ENCODE measurements at regions not wholly inside any gene's neighbourhood (a gene's known extent, or its start where the extent isn't known, plus 50 kb on each side); places are given as distances from the start of the nearest gene placed in this dataset.
"Not testable (repeated sequence)": the region's sequence is repeated elsewhere in the genome, so short reads cannot be mapped to it uniquely, and the experiment has no call there.

GRCh38 chr18:14995023-14995422 is 247.1 kb downstream of the ANKRD30B start:
- H3K4me3 ChIP-seq (ENCODE audit: low read length); DNase-seq (ENCODE audit: low read depth): not testable (repeated sequence)

GRCh38 chr18:14997357-14997756 is 249.4 kb downstream of the ANKRD30B start:
- DNase-seq (ENCODE audit: low read depth), result no peak
- no peak overlapping the region for H3K4me3 ChIP-seq (ENCODE audit: low read length)
- no peak for TF ChIP-seq CTCF (IDR thresholded peaks at IDR 0.05; ENCODE audit: insufficient read depth, low read depth, low read length, missing control alignments)

- DNase-seq (ENCODE audit: low read depth); H3K4me3 ChIP-seq (ENCODE audit: low read length): not testable (repeated sequence)
Observed at GRCh38 chr18:14997899-14998298, 249.9 kb downstream of the ANKRD30B start.

GRCh38 chr18:14998360-14999042 is 250.5 kb downstream of the ANKRD30B start:
- not testable (repeated sequence) for H3K4me3 ChIP-seq (ENCODE audit: low read length); DNase-seq (ENCODE audit: low read depth)

GRCh38 chr18:14999085-14999975 is 251.4 kb downstream of the ANKRD30B start:
- no peak for TF ChIP-seq CTCF (IDR thresholded peaks at IDR 0.05; ENCODE audit: insufficient read depth, low read depth, low read length, missing control alignments)
- no peak overlapping the region for H3K4me3 ChIP-seq (ENCODE audit: low read length)

GRCh38 chr18:15000119-15001037 is 252.4 kb downstream of the ANKRD30B start:
- not testable (repeated sequence) for H3K4me3 ChIP-seq (ENCODE audit: low read length); DNase-seq (ENCODE audit: low read depth)

More at GRCh38 chr18:14999085-14999975, 251.4 kb downstream of the ANKRD30B start:
- DNase-seq (ENCODE audit: low read depth), result no peak

- H3K4me3 ChIP-seq (ENCODE audit: low read length); DNase-seq (ENCODE audit: low read depth): not testable (repeated sequence)
Observed at GRCh38 chr18:15001038-15001794, 253.2 kb downstream of the ANKRD30B start.

- DNase-seq (ENCODE audit: low read depth); H3K4me3 ChIP-seq (ENCODE audit: low read length): not testable (repeated sequence)
Observed at GRCh38 chr18:15001795-15002107, 253.8 kb downstream of the ANKRD30B start.

- not testable (repeated sequence) for DNase-seq (ENCODE audit: low read depth); H3K4me3 ChIP-seq (ENCODE audit: low read length)
Observed at GRCh38 chr18:15002765-15003164, 254.8 kb downstream of the ANKRD30B start.

GRCh38 chr18:15003231-15003630 is 255.3 kb downstream of the ANKRD30B start:
- H3K4me3 ChIP-seq (ENCODE audit: low read length); DNase-seq (ENCODE audit: low read depth): not testable (repeated sequence)

- DNase-seq (ENCODE audit: low read depth), result not testable (repeated sequence)
Observed at GRCh38 chr18:15003636-15004269, 255.8 kb downstream of the ANKRD30B start.

GRCh38 chr18:15004270-15004973 is 256.4 kb downstream of the ANKRD30B start:
- DNase-seq (ENCODE audit: low read depth); H3K4me3 ChIP-seq (ENCODE audit: low read length): not testable (repeated sequence)

More at GRCh38 chr18:15003636-15004269, 255.8 kb downstream of the ANKRD30B start:
- not testable (repeated sequence) for H3K4me3 ChIP-seq (ENCODE audit: low read length)

Data from epithelial cell of esophagus (primary cell).